ENCODE measurements at regions not wholly inside any gene's neighbourhood (a gene's known extent, or its start where the extent isn't known, plus 50 kb on each side); places are given as distances from the start of the nearest gene placed in this dataset.

GRCh38 chr20:11232896-11233295 is 559.1 kb upstream of the JAG1 start:
- Mint-ChIP-seq H3K4me3 (no peak overlapping the region), H3K27ac (no peak overlapping the region), H3K27me3 (no peaks in the 10 kb centered on the region), H3K36me3 (ENCODE audit: low read depth) (no peaks in the 10 kb centered on the region), H3K9me3 (no peaks in the 10 kb centered on the region), H3K4me1 (no peaks in the 10 kb centered on the region)
- DNase-seq, result no peak
- intact Hi-C loops (cut with micrococcal nuclease), result no loop called here

- DNase-seq, result no peak
- Mint-ChIP-seq H3K9me3 (no peaks in the 10 kb centered on the region), H3K27me3 (no peaks in the 10 kb centered on the region), H3K4me3 (no peak overlapping the region), H3K27ac (no peak overlapping the region), H3K4me1 (no peaks in the 10 kb centered on the region), H3K36me3 (ENCODE audit: low read depth) (no peaks in the 10 kb centered on the region)
- intact Hi-C loops (cut with micrococcal nuclease), result no loop called here
Observed at GRCh38 chr20:11234181-11234580, 560.4 kb upstream of the JAG1 start.

- intact Hi-C loops (cut with micrococcal nuclease), result no loop called here
- H3K27ac Mint-ChIP-seq, result no peak overlapping the region
- H3K9me3 Mint-ChIP-seq, result no peaks in the 10 kb centered on the region
- H3K36me3 Mint-ChIP-seq (ENCODE audit: low read depth), result no peaks in the 10 kb centered on the region
- H3K4me1 Mint-ChIP-seq, result no peaks in the 10 kb centered on the region
- H3K27me3 Mint-ChIP-seq, result no peaks in the 10 kb centered on the region
- no peak for DNase-seq
- no peak overlapping the region for H3K4me3 Mint-ChIP-seq
Observed at GRCh38 chr20:11234608-11235007, 560.8 kb upstream of the JAG1 start.

- no peaks in the 10 kb centered on the region for H3K4me1 Mint-ChIP-seq
- intact Hi-C loops (cut with micrococcal nuclease), result no loop called here
- no peak overlapping the region for H3K27ac Mint-ChIP-seq
- DNase-seq, result no peak
- no peaks in the 10 kb centered on the region for H3K27me3 Mint-ChIP-seq
- H3K4me3 Mint-ChIP-seq, result no peak overlapping the region
- H3K9me3 Mint-ChIP-seq, result no peaks in the 10 kb centered on the region
- H3K36me3 Mint-ChIP-seq (ENCODE audit: low read depth), result no peaks in the 10 kb centered on the region
Observed at GRCh38 chr20:11235058-11235457, 561.3 kb upstream of the JAG1 start.

- Mint-ChIP-seq H3K36me3 (ENCODE audit: low read depth) (no peaks in the 10 kb centered on the region), H3K4me3 (no peak overlapping the region), H3K9me3 (no peaks in the 10 kb centered on the region), H3K27me3 (no peaks in the 10 kb centered on the region), H3K4me1 (no peaks in the 10 kb centered on the region), H3K27ac (no peak overlapping the region)
- no peak for DNase-seq
- intact Hi-C loops (cut with micrococcal nuclease), result no loop called here
Observed at GRCh38 chr20:11242320-11242719, 568.5 kb upstream of the JAG1 start.

GRCh38 chr20:11245431-11245830 is 571.6 kb upstream of the JAG1 start:
- no peak for DNase-seq
- Mint-ChIP-seq H3K36me3 (ENCODE audit: low read depth) (no peaks in the 10 kb centered on the region), H3K4me3 (no peak overlapping the region), H3K27ac (no peak overlapping the region), H3K27me3 (no peaks in the 10 kb centered on the region), H3K9me3 (no peaks in the 10 kb centered on the region), H3K4me1 (no peaks in the 10 kb centered on the region)
- intact Hi-C loops (cut with micrococcal nuclease), result no loop called here

- Mint-ChIP-seq H3K36me3 (ENCODE audit: low read depth) (no peaks in the 10 kb centered on the region), H3K9me3 (no peaks in the 10 kb centered on the region), H3K27me3 (no peaks in the 10 kb centered on the region), H3K27ac (no peak overlapping the region), H3K4me3 (no peak overlapping the region), H3K4me1 (no peaks in the 10 kb centered on the region)
- DNase-seq, result no peak
- intact Hi-C loops (cut with micrococcal nuclease), result no loop called here
Observed at GRCh38 chr20:11246251-11246775, 572.5 kb upstream of the JAG1 start.

GRCh38 chr20:11247046-11248010 is 573.5 kb upstream of the JAG1 start:
- Mint-ChIP-seq H3K27me3 (no peaks in the 10 kb centered on the region), H3K9me3 (no peaks in the 10 kb centered on the region), H3K36me3 (ENCODE audit: low read depth) (no peaks in the 10 kb centered on the region), H3K4me3 (no peak overlapping the region), H3K4me1 (no peaks in the 10 kb centered on the region), H3K27ac (no peak overlapping the region)
- intact Hi-C loops (cut with micrococcal nuclease), result no loop called here
- DNase-seq, result no peak

GRCh38 chr20:11248011-11248409 is 574.2 kb upstream of the JAG1 start:
- intact Hi-C loops (cut with micrococcal nuclease), result no loop called here
- Mint-ChIP-seq H3K27me3 (no peaks in the 10 kb centered on the region), H3K27ac (no peak overlapping the region), H3K4me3 (no peak overlapping the region), H3K36me3 (ENCODE audit: low read depth) (no peaks in the 10 kb centered on the region), H3K9me3 (no peaks in the 10 kb centered on the region), H3K4me1 (no peaks in the 10 kb centered on the region)
- DNase-seq, result no peak

- no peaks in the 10 kb centered on the region for H3K36me3 Mint-ChIP-seq (ENCODE audit: low read depth)
- intact Hi-C loops (cut with micrococcal nuclease), result no loop called here
Observed at GRCh38 chr20:11248687-11249638, 575.2 kb upstream of the JAG1 start.

GRCh38 chr20:11249683-11250082 is 575.9 kb upstream of the JAG1 start:
- no peak for DNase-seq
- Mint-ChIP-seq H3K27me3 (no peaks in the 10 kb centered on the region), H3K9me3 (no peaks in the 10 kb centered on the region), H3K27ac (no peak overlapping the region), H3K36me3 (ENCODE audit: low read depth) (no peaks in the 10 kb centered on the region), H3K4me3 (no peak overlapping the region), H3K4me1 (no peaks in the 10 kb centered on the region)
- intact Hi-C loops (cut with micrococcal nuclease), result no loop called here

More at GRCh38 chr20:11248687-11249638, 575.2 kb upstream of the JAG1 start:
- Mint-ChIP-seq H3K27ac (no peak overlapping the region), H3K4me3 (no peak overlapping the region), H3K27me3 (no peaks in the 10 kb centered on the region), H3K9me3 (no peaks in the 10 kb centered on the region), H3K4me1 (no peaks in the 10 kb centered on the region)
- DNase-seq, result no peak

GRCh38 chr20:11252447-11252846 is 578.6 kb upstream of the JAG1 start:
- H3K4me3 Mint-ChIP-seq, result no peak overlapping the region
- no peaks in the 10 kb centered on the region for H3K27me3 Mint-ChIP-seq
- H3K36me3 Mint-ChIP-seq (ENCODE audit: low read depth), result no peaks in the 10 kb centered on the region
- DNase-seq, result no peak
- H3K9me3 Mint-ChIP-seq, result peaks cover 4% of the 10 kb centered on the region
- no peak overlapping the region for H3K27ac Mint-ChIP-seq
- intact Hi-C loops (cut with micrococcal nuclease), result no loop called here
- H3K4me1 Mint-ChIP-seq, result no peaks in the 10 kb centered on the region

GRCh38 chr20:11255455-11255854 is 581.7 kb upstream of the JAG1 start:
- Mint-ChIP-seq H3K4me1 (no peaks in the 10 kb centered on the region), H3K9me3 (peaks cover 4% of the 10 kb centered on the region), H3K36me3 (ENCODE audit: low read depth) (no peaks in the 10 kb centered on the region), H3K27me3 (no peaks in the 10 kb centered on the region), H3K4me3 (no peak overlapping the region), H3K27ac (no peak overlapping the region)
- intact Hi-C loops (cut with micrococcal nuclease), result no loop called here
- no peak for DNase-seq

- H3K36me3 Mint-ChIP-seq (ENCODE audit: low read depth), result no peaks in the 10 kb centered on the region
- no peak overlapping the region for H3K27ac Mint-ChIP-seq
- intact Hi-C loops (cut with micrococcal nuclease), result no loop called here
- DNase-seq, result no peak
- H3K4me1 Mint-ChIP-seq, result no peaks in the 10 kb centered on the region
- no peak overlapping the region for H3K4me3 Mint-ChIP-seq
- no peaks in the 10 kb centered on the region for H3K27me3 Mint-ChIP-seq
- peaks cover 4% of the 10 kb centered on the region for H3K9me3 Mint-ChIP-seq
Observed at GRCh38 chr20:11255860-11256259, 582.1 kb upstream of the JAG1 start.
